Duodenal mucosa (tissue), 2 donors: ENCODE measurements at regions not wholly inside any gene's neighbourhood (a gene's known extent, or its start where the extent isn't known, plus 50 kb on each side); places are given as distances from the start of the nearest gene placed in this dataset.

Experiments used
- H3K27ac ChIP-seq: one replicate; pipeline ENCODE4 v1.7.0; 2013; ENCODE audit warnings: low read depth, low read length
- H3K27me3 ChIP-seq, 2 donors: one replicate each; pipeline ENCODE4 v1.7.0; 2013; ENCODE audit warnings: low read length in 2 of 2, control low read depth in 1 of 2; ENCODE audit not compliant: insufficient read depth in 2 of 2, control insufficient read depth in 1 of 2
- H3K36me3 ChIP-seq, 2 donors: one replicate each; pipeline ENCODE4 v1.7.0; 2013; ENCODE audit warnings: low read length in 2 of 2, control low read depth in 1 of 2; ENCODE audit not compliant: insufficient read depth in 2 of 2, control insufficient read depth in 1 of 2
- H3K4me1 ChIP-seq, 2 donors: one replicate each; pipeline ENCODE4 v1.7.0; 2013; ENCODE audit warnings: low read length in 2 of 2, control low read depth in 1 of 2; ENCODE audit not compliant: insufficient read depth in 2 of 2, control insufficient read depth in 1 of 2
- H3K4me3 ChIP-seq, 2 donors: one replicate each; pipeline ENCODE4 v1.7.0; 2013; ENCODE audit warnings: low read length in 2 of 2, low read depth in 1 of 2
- H3K9ac ChIP-seq, 2 donors: one replicate each; pipeline ENCODE4 v1.7.0; 2013; ENCODE audit warnings: low read length in 2 of 2, low read depth in 1 of 2
- H3K9me3 ChIP-seq, 2 donors: one replicate each; pipeline ENCODE4 v1.7.0; 2013; ENCODE audit warnings: low read length in 2 of 2, control low read depth in 1 of 2; ENCODE audit not compliant: control insufficient read depth in 1 of 2

DNA sequence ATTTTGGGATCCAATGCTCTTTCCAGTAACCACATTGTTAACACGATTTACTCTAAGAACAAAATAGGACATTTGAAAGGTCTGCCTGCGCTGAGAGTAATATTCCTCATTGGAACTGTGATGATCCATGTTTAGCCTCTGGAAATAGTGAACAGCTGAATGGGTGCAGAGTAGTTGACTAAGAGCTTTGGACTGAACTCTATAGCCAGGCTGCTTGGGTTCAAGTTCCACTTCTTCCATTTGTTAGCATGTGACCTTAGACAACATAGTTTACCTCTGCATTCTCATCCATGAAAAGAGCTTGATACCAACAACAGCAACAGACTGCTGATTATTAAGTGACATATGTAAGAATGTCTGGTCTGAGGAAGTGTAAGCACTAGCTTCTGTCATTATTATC lies 128.3 kb upstream of the MMADHC start:
- Histone ChIP-seq H3K9ac (no peak overlapping the region), H3K27ac (no peak overlapping the region), H3K4me3 (no peak overlapping the region), H3K27me3 (no peaks in the 10 kb centered on the region), H3K36me3 (no peaks in the 10 kb centered on the region), H3K4me1 (no peaks in the 10 kb centered on the region), H3K9me3 (no peaks in the 10 kb centered on the region)

DNA sequence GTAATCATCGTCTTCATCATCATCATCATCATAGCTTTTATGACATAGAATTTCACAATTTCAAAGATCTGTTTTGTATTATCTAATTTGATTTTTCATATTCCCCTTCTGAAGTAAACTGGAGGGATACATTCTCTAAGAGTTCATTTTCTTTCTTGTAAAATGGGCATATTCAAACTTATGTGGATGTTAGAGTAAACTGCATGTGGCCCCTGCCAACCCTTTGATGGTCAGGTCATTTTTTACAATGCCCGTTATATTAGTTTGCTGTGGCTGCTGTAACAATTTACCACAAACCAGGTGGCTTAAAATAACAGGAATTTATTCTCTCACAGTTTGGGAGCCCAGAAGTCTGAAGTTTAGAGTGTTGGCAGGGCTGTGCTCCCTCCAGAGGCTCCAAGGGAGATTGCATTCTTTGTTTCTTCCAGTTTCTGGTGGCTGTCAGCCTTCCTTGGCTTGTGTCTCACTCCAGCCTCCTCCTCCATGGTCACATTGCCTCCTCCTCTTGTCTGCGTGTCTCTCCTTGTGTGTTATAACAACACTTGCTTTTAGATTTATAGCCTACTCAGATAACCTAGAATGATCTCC lies 127.5 kb upstream of the MMADHC start:
- Histone ChIP-seq H3K27me3 (no peaks in the 10 kb centered on the region), H3K27ac (no peak overlapping the region), H3K9me3 (no peaks in the 10 kb centered on the region), H3K9ac (no peak overlapping the region), H3K36me3 (no peaks in the 10 kb centered on the region), H3K4me3 (no peak overlapping the region), H3K4me1 (no peaks in the 10 kb centered on the region)

DNA sequence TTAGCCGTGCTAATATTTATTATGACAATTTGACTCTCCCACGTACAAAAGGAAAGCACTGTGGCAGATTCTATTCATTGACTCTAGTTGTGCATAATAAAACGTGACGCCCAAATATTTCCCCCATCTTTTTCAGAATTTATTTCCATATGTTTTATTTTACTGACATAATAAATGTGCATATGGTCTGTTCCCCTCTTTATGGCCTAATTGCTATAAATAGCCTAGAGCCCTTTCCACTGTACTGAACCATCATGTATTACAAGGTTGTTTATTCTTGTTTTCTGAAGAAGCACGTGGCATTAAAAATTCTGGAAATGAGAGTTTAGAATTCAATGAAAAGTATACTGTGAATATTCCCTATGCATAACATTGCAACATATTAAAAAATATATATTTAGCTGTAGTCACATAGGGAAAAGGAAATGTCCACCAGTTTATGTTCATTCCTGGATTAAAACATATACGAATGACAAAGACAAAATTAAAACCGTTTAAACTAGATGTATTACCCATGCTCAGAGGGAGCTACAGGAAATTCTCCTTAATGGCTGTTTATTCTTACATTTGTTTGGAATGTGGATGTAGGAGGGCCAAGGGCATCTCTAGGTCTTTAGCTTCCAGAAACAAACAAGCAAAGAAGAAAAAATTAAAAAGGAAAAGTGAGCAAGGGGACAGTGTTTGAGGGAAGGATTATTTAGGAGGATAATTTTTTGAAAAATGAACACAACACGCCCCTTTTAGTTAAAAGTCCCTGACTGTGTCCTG lies 122.1 kb upstream of the MMADHC start:
- H3K4me1 ChIP-seq = no peaks in the 10 kb centered on the region
- no peaks in the 10 kb centered on the region for H3K36me3 ChIP-seq
- no peaks in the 10 kb centered on the region for H3K9me3 ChIP-seq
- H3K27ac ChIP-seq = no peak overlapping the region
- no peaks in the 10 kb centered on the region for H3K27me3 ChIP-seq
- H3K9ac ChIP-seq = no peak overlapping the region
- no peak overlapping the region for H3K4me3 ChIP-seq

DNA sequence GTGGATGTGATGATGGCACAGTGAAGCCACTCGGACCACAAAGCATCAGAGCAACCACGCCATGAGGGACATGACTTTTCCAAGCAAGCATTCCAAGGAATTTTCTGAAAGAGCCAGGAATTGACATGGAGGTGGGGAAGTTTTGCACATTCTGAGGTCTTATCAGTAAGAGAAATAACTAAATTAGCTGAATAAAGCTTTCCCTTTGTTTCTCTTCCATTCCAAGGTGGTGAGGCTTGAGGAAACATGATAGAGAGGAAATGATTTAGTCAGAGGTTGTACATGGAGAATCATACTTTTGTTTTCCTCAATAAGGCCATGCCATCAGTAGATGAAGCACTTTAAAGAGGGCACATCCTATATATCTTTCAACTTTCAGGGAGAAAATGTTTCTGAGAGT lies 115.7 kb upstream of the MMADHC start:
- H3K27ac ChIP-seq = no peak overlapping the region
- no peak overlapping the region for H3K4me3 ChIP-seq
- H3K9me3 ChIP-seq = no peaks in the 10 kb centered on the region
- H3K9ac ChIP-seq = no peak overlapping the region
- no peaks in the 10 kb centered on the region for H3K27me3 ChIP-seq
- no peaks in the 10 kb centered on the region for H3K36me3 ChIP-seq
- no peaks in the 10 kb centered on the region for H3K4me1 ChIP-seq

DNA sequence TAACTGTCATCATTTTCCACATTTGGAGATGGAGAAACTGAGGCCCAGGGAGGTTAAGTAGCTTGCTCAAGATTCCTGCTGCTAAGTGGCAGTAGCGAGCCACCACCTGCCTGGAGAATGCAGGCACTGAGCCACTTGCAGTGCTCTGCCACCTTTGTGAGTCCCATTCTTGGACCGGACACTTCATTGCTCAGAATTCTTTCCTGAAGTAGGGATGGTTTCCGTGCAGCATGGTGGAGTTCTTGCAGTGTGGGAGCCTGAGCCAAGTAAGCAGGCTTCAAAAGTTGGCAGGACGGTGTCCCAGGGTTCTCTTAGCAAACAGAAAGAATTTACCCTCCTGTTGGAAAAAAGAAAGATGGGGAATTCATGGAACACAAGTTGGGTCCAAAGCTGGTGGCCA lies 115.0 kb upstream of the MMADHC start:
- Histone ChIP-seq H3K27me3 (no peaks in the 10 kb centered on the region), H3K9me3 (no peaks in the 10 kb centered on the region), H3K4me1 (no peaks in the 10 kb centered on the region), H3K27ac (no peak overlapping the region), H3K4me3 (no peak overlapping the region), H3K9ac (no peak overlapping the region), H3K36me3 (no peaks in the 10 kb centered on the region)

DNA sequence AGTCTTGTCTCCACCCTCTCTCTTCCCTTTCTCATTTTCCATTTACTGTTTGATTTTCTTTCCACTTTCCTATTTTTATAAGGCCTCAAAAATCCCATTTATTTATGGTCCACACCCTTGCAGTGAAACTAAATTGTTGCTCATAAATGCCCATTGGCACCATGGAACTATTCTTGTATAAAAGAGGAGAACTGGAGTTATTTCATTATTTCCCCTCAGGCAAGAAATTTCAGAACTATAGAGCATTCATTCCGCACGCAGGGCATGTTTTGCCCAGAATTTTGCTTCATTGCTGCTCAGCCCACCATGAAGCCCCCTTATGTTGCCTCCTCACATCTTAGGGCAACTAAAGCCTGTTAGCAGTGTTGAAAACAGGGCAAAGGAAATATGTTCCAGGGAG lies 113.7 kb upstream of the MMADHC start:
- Histone ChIP-seq H3K27me3 (no peaks in the 10 kb centered on the region), H3K9me3 (no peaks in the 10 kb centered on the region), H3K4me1 (no peaks in the 10 kb centered on the region), H3K36me3 (no peaks in the 10 kb centered on the region), H3K9ac (no peak overlapping the region), H3K27ac (no peak overlapping the region), H3K4me3 (no peak overlapping the region)

DNA sequence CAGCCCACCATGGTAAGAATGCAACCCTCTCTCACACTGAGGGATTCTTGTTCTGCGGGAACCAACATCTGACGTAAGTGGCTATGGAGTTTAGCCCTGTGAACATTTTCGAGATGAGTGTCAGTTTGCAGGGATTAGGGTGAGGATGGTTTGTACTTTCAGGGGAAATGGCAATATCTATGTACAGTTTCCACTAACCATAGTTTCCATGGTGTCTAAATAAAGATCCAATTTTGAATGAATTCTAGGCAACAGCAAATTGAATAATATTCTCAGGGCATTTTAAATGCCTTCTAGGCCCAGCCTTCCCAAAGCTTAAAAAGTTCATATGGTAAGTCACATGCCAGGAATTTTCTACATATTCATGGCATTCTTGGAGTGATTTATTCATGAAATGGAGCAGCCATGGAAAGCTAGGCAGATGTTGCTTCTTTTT lies 105.4 kb upstream of the MMADHC start:
- no peaks in the 10 kb centered on the region for H3K9me3 ChIP-seq
- H3K36me3 ChIP-seq = no peaks in the 10 kb centered on the region
- H3K9ac ChIP-seq = no peak overlapping the region
- no peak overlapping the region for H3K4me3 ChIP-seq
- H3K4me1 ChIP-seq = no peaks in the 10 kb centered on the region
- H3K27me3 ChIP-seq = no peaks in the 10 kb centered on the region
- H3K27ac ChIP-seq = no peak overlapping the region

DNA sequence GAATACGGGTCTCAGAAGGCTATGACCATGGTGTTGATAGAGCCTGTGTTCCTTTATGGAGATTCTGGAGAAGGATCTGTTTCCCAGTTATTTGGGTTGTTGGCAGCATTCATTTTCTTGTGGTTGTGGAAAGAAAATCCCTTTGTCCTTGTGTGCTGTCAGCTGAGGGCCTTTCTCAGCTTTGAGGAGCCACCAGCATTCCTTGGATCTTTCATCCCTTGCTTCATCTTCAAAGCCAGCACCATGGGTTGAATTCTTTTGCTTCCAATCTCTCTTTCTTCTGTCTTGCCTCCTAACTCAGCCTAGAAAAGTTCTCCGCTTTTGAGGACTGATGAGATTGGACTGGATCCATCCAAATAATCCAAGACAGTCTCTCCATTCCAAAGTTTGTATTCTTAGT lies 103.2 kb upstream of the MMADHC start:
- Histone ChIP-seq H3K9me3 (no peaks in the 10 kb centered on the region), H3K27ac (no peak overlapping the region), H3K4me3 (no peak overlapping the region), H3K4me1 (no peaks in the 10 kb centered on the region), H3K36me3 (no peaks in the 10 kb centered on the region), H3K27me3 (no peaks in the 10 kb centered on the region), H3K9ac (no peak overlapping the region)

DNA sequence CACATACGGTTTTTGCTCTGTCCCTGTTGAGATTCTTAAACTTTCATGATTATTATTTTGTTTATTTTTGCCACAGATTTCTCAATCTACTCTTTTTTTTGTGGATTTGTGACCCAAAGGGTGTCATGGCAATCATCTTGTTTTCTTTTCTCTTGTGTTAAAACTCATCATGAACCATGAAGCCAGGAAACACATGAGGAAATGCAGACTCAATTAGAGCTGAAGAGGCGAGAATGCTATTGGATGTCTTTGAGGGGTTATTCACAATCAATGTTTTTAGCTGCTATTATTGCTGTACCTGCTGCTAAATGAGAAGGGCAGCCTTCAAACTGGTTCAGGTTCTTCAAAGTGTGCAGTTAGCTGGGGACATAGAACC lies 99.5 kb upstream of the MMADHC start:
- H3K4me1 ChIP-seq = no peaks in the 10 kb centered on the region
- H3K27me3 ChIP-seq = no peaks in the 10 kb centered on the region
- no peaks in the 10 kb centered on the region for H3K9me3 ChIP-seq
- H3K4me3 ChIP-seq = no peak overlapping the region
- no peaks in the 10 kb centered on the region for H3K36me3 ChIP-seq
- H3K9ac ChIP-seq = no peak overlapping the region
- H3K27ac ChIP-seq = no peak overlapping the region

DNA sequence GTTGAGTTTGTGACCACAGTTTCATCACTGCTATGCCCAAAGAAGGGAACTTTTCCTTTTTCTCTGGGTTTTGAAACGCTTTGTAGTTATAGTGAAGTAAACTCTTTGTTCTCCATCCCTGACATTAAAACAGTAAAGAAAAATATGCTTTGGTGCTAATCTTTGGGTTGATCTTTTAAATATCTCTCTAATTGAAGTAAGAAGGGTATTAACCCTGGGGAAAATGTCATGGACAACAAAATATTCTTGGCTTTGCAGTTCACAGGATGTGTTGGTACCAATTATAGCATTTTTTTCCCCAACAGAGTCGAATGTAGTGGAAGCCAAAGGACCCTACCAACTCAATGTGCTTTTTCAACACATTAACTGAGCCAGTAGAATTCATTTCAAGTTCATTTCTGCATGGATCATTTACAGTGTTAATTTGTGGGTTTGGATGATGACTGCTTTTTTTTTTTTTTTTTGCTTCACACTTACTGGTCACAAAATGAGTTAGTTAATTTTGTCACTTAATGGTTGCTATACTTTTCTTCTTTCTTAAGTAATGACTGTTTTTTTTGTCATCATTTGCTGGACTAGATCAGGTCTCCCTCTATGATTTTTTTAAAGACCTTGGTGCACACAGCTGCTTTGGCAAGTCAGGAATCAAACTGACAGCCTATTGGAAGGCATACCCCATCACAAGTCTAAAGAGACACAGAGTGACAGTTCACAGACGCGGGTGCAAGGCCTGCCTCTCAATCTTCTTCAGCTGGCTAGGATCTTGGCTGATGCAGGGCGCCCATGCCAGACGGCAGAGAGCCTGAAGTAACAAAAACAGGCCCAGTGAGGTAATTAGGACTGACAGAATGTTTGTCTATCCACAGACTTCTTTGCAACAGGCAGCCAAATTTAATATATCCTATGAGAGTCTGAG lies 98.8 kb upstream of the MMADHC start:
- no peaks in the 10 kb centered on the region for H3K36me3 ChIP-seq
- no peaks in the 10 kb centered on the region for H3K4me1 ChIP-seq
- H3K27ac ChIP-seq = no peak overlapping the region

More for the DNA sequence above, 98.8 kb upstream of the MMADHC start:
- H3K9me3 ChIP-seq = no peaks in the 10 kb centered on the region
- H3K27me3 ChIP-seq = no peaks in the 10 kb centered on the region
- H3K4me3 ChIP-seq = no peak overlapping the region
- H3K9ac ChIP-seq = no peak overlapping the region
